DND-41 (cell line): ENCODE measurements at regions not wholly inside any gene's neighbourhood (a gene's known extent, or its start where the extent isn't known, plus 50 kb on each side); places are given as distances from the start of the nearest gene placed in this dataset.

Source experiments
- ATAC-seq: fragments of 200-7000 bp; cut with Tn5 transposase; 3 replicates; pipeline ENCODE4 v1.9.1; 2021; ENCODE audit warnings: low read depth; ENCODE audit not compliant: insufficient read depth
- DNase-seq: peaks from one replicate; pipeline ENCODE4 v3.0.0-alpha.2; 2020
- H2AFZ ChIP-seq: 2 replicates; pipeline ENCODE4 v1.6.0; 2012; ENCODE audit warnings: low read depth, low read length
- H3K27ac ChIP-seq: 2 replicates; pipeline ENCODE4 v1.5.1; 2012; ENCODE audit warnings: low read length, inconsistent platforms
- H3K27me3 ChIP-seq: fragments of 200-600 bp; sonication (generic); 2 replicates; pipeline ENCODE4 v1.6.0; 2012; ENCODE audit warnings: low read length, mild to moderate bottlenecking, inconsistent platforms; ENCODE audit not compliant: insufficient read depth, poor library complexity
- H3K36me3 ChIP-seq: 2 replicates; pipeline ENCODE4 v1.5.1; 2012; ENCODE audit warnings: low read length, inconsistent platforms; ENCODE audit not compliant: insufficient read depth
- H3K4me1 ChIP-seq: 2 replicates; pipeline ENCODE4 v1.5.1; 2012; ENCODE audit warnings: mild to moderate bottlenecking, low read length; ENCODE audit not compliant: insufficient read depth
- H3K4me2 ChIP-seq: 2 replicates; pipeline ENCODE4 v1.6.0; 2012; ENCODE audit warnings: mild to moderate bottlenecking, moderate library complexity, low read length, inconsistent platforms; ENCODE audit not compliant: insufficient read depth
- H3K4me3 ChIP-seq, 2 experiments: fragments of 200-600 bp in 1 of 2; shearing (Covaris generic) in 1 of 2; 2 replicates each; pipeline ENCODE4 v1.5.1; 2012 to 2016; ENCODE audit warnings: inconsistent platforms in 2 of 2, low read length in 2 of 2, mild to moderate bottlenecking in 2 of 2, low read depth in 1 of 2, moderate library complexity in 1 of 2
- H3K79me2 ChIP-seq: 2 replicates; pipeline ENCODE4 v1.6.0; 2012; ENCODE audit warnings: low read length, inconsistent platforms; ENCODE audit not compliant: insufficient read depth
- H3K9ac ChIP-seq: 2 replicates; pipeline ENCODE4 v1.6.0; 2012; ENCODE audit warnings: low read depth, mild to moderate bottlenecking, inconsistent platforms, low read length, moderate library complexity
- H3K9me3 ChIP-seq: 2 replicates; pipeline ENCODE4 v1.5.1; 2012; ENCODE audit warnings: low read length, moderate library complexity, mild to moderate bottlenecking, inconsistent platforms; ENCODE audit not compliant: insufficient read depth, severe bottlenecking
- H4K20me1 ChIP-seq: 2 replicates; pipeline ENCODE4 v1.6.0; 2012; ENCODE audit warnings: low read length; ENCODE audit not compliant: insufficient read depth
- EZH2 ChIP-seq: IDR thresholded peaks from 3 replicates; pipeline ENCODE4 v1.6.1; 2012; ENCODE audit warnings: borderline replicate concordance, low read depth, mild to moderate bottlenecking, moderate library complexity, low read length, inconsistent platforms; ENCODE audit not compliant: severe bottlenecking
- TF ChIP-seq, protein P1 (sequence below): IDR thresholded peaks from 2 replicates; pipeline ENCODE4 v1.5.1; 2012; ENCODE audit warnings: borderline replicate concordance, low read length, moderate library complexity, mild to moderate bottlenecking; ENCODE audit not compliant: poor library complexity, severe bottlenecking; ENCODE audit errors: extremely low read depth

DNA sequence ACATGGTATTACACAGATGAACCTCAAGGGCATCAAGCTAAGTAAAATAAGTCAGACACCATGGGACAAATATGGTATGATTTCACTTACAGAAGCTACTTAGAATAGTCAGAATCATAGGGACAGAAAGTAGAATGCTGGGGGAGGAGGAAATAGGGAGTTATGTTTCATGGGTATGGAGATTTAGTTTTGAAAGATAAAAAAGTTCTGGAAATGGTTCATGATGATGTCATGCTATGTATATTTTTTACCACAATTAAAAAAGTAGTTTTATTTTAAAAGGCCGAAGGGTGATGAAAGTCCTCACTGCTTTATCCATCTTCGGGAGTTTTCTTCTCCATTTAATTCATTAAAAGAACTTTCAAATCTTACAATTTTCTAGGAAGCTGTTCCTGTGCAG is 181.9 kb downstream of the CALCRL start:
- Histone ChIP-seq H4K20me1 (no peaks in the 10 kb centered on the region), H3K27me3 (no peaks in the 10 kb centered on the region), H2AFZ (no peak overlapping the region), H3K4me3 (no peak overlapping the region), H3K36me3 (no peaks in the 10 kb centered on the region), H3K79me2 (no peaks in the 10 kb centered on the region), H3K27ac (no peak overlapping the region), H3K4me1 (no peaks in the 10 kb centered on the region), H3K4me2 (no peak overlapping the region), H3K9ac (no peak overlapping the region), H3K9me3 (no peaks in the 10 kb centered on the region)
- TF ChIP-seq EZH2 = no peak
- TF ChIP-seq, protein P1, sequence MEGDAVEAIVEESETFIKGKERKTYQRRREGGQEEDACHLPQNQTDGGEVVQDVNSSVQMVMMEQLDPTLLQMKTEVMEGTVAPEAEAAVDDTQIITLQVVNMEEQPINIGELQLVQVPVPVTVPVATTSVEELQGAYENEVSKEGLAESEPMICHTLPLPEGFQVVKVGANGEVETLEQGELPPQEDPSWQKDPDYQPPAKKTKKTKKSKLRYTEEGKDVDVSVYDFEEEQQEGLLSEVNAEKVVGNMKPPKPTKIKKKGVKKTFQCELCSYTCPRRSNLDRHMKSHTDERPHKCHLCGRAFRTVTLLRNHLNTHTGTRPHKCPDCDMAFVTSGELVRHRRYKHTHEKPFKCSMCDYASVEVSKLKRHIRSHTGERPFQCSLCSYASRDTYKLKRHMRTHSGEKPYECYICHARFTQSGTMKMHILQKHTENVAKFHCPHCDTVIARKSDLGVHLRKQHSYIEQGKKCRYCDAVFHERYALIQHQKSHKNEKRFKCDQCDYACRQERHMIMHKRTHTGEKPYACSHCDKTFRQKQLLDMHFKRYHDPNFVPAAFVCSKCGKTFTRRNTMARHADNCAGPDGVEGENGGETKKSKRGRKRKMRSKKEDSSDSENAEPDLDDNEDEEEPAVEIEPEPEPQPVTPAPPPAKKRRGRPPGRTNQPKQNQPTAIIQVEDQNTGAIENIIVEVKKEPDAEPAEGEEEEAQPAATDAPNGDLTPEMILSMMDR = no peak
- DNase-seq (no peak), ATAC-seq (no peak)

DNA sequence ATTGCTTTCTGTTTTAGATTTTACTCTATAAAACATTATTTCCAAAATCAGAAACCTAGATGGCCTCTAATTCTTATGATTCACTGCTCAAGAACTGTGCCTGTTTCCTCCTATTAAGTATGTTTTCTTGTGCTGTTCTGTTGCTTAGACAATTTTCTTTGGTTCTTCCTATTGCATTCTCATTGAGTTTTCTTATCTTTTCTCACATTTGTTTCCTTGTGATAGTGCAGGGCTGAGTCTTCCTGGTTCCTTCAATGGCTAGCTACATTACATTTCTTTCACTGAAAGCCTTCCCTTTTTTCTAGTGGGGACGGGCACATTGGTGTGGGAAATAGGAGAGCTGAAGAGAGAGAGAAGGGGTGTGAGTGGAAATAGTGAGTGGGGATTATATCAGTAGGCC is 183.4 kb downstream of the CALCRL start:
- ATAC-seq = no peak
- Histone ChIP-seq H2AFZ (no peak overlapping the region), H3K27ac (no peak overlapping the region)

DNA sequence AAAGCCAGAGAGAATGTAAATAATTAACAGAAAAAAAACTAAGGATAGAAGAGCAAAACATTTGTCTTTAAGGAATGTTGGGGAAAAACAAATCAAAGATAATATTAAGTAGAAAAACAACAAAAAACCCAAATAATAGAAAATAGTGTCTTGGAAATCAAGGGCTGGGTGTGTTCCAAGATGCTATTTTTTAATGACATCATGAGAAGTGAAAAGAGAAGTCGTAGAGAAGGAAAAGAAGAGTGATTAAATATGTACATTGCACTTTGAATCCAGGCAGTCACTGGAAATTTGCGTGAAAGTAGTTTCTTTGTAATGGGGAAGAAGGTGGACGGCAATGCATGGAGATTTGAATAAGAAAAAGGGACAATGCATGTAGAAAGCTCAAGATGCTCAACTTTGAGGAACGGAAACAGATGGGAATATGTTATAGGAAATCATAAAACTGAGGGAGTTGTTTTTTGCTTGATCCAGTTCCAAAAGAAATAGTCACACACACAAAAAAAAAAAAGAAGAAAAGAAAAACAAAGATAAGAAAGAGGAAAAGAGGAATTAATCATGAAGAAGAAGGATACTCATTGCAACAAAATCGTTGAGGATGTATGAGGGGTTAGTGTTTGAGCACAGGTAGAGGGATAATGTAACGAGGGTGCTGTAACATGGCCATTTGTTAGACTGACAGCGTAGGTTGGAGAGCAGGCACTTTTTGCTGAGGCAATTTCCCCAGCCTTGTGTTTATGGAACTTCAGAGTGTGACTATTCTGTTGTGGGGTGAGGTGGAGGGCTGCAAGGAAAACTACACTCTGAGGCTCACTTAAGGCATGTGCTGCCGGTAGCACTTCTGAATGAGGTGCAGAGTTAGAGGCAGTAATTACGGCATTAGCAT is 184.1 kb downstream of the CALCRL start:
- DNase-seq = no peak
- H3K27ac ChIP-seq = no peak overlapping the region
- TF ChIP-seq, protein P1 = no peak

More for the DNA sequence above, 183.4 kb downstream of the CALCRL start:
- no peaks in the 10 kb centered on the region for H3K9me3 ChIP-seq
- no peaks in the 10 kb centered on the region for H3K27me3 ChIP-seq
- H3K79me2 ChIP-seq = no peaks in the 10 kb centered on the region
- H4K20me1 ChIP-seq = no peaks in the 10 kb centered on the region
- H3K9ac ChIP-seq = no peak overlapping the region
- H3K4me1 ChIP-seq = no peaks in the 10 kb centered on the region
- no peak overlapping the region for H3K4me3 ChIP-seq
- no peak for DNase-seq
- H3K36me3 ChIP-seq = no peaks in the 10 kb centered on the region
- H3K4me2 ChIP-seq = no peak overlapping the region
- TF ChIP-seq, protein P1 = no peak

DNA sequence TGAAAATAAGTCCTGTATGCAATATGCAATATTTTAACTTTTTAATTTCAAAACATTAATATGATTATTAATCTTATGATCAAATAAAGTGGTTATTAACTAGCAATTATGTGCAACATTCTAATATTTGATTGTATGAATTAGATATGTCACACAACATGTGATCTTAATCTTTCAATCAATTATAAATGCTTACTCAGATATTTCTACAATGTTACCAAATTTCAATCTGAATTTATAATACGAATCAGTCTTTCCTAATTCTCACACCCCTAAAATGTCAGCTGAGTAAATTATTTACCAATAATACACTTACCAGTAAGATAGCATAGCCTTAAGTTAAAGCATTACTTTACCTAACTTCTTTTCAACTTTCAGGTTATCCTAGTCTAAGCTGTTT is 186.3 kb downstream of the CALCRL start:
- no peaks in the 10 kb centered on the region for H3K9me3 ChIP-seq
- no peaks in the 10 kb centered on the region for H3K4me1 ChIP-seq
- no peak for ATAC-seq
- TF ChIP-seq, protein P1 = no peak
- no peak for TF ChIP-seq EZH2
- H3K4me3 ChIP-seq = no peak overlapping the region
- no peak overlapping the region for H3K9ac ChIP-seq
- no peaks in the 10 kb centered on the region for H3K27me3 ChIP-seq
- H3K36me3 ChIP-seq = no peaks in the 10 kb centered on the region
- no peaks in the 10 kb centered on the region for H4K20me1 ChIP-seq
- no peak overlapping the region for H3K27ac ChIP-seq
- DNase-seq = no peak
- H3K4me2 ChIP-seq = no peak overlapping the region
- no peak overlapping the region for H2AFZ ChIP-seq
- H3K79me2 ChIP-seq = no peaks in the 10 kb centered on the region

More for the DNA sequence above, 184.1 kb downstream of the CALCRL start:
- no peak for ATAC-seq
- H4K20me1 ChIP-seq = no peaks in the 10 kb centered on the region
- no peak overlapping the region for H3K4me2 ChIP-seq
- H3K9ac ChIP-seq = no peak overlapping the region
- H3K36me3 ChIP-seq = no peaks in the 10 kb centered on the region
- no peaks in the 10 kb centered on the region for H3K4me1 ChIP-seq
- H3K4me3 ChIP-seq = no peak overlapping the region
- H3K27me3 ChIP-seq = no peaks in the 10 kb centered on the region
- no peaks in the 10 kb centered on the region for H3K79me2 ChIP-seq
- H2AFZ ChIP-seq = no peak overlapping the region
- H3K9me3 ChIP-seq = no peaks in the 10 kb centered on the region
